ENCODE measurements at regions not wholly inside any gene's neighbourhood (a gene's known extent, or its start where the extent isn't known, plus 50 kb on each side); places are given as distances from the start of the nearest gene placed in this dataset.
"Not testable (repeated sequence)": the region's sequence is repeated elsewhere in the genome, so short reads cannot be mapped to it uniquely, and the experiment has no call there.

DNA sequence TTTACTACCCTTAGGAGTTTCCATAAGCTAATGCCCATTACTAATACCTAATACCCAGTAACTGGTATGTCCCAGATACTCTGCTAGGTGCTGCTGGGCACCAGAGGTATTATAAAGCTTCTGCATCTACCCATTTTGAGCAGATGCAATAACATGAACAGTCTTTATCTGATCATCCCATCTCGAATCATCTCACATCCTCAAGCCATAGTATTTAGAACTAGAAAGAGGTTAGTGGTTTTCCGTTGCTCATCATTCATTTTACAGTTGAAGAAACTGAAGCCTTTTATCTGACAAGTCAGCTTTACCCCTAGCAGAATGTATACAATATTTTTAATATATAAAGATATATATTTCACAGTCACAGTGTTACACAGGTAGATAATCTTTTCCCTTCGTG is 99.1 kb upstream of the TCF4 start:
- Histone ChIP-seq H3K9me3 (no peaks in the 10 kb centered on the region), H3K27me3 (no peaks in the 10 kb centered on the region), H3K27ac (no peak overlapping the region), H3K4me1 (no peaks in the 10 kb centered on the region), H3K4me3 (no peak overlapping the region), H3K36me3 (no peaks in the 10 kb centered on the region)
- no peak for ATAC-seq
- TF ChIP-seq POLR2A (IDR thresholded peaks at IDR 0.05), result no peak
- TF ChIP-seq, protein P1, sequence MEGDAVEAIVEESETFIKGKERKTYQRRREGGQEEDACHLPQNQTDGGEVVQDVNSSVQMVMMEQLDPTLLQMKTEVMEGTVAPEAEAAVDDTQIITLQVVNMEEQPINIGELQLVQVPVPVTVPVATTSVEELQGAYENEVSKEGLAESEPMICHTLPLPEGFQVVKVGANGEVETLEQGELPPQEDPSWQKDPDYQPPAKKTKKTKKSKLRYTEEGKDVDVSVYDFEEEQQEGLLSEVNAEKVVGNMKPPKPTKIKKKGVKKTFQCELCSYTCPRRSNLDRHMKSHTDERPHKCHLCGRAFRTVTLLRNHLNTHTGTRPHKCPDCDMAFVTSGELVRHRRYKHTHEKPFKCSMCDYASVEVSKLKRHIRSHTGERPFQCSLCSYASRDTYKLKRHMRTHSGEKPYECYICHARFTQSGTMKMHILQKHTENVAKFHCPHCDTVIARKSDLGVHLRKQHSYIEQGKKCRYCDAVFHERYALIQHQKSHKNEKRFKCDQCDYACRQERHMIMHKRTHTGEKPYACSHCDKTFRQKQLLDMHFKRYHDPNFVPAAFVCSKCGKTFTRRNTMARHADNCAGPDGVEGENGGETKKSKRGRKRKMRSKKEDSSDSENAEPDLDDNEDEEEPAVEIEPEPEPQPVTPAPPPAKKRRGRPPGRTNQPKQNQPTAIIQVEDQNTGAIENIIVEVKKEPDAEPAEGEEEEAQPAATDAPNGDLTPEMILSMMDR (IDR thresholded peaks at IDR 0.05 in 4 of 5, conservative IDR thresholded peaks at IDR 0.05 in 1 of 5), result no peak
- intact Hi-C loops (cut with DNase I; ENCODE audit: low total_unique reads), result no loop called here
- DNase-seq, result no peak
- in situ Hi-C loops (cut with MboI; ENCODE audit: low sequenced_read_pairs in 4 of 4), result no loop called here

DNA sequence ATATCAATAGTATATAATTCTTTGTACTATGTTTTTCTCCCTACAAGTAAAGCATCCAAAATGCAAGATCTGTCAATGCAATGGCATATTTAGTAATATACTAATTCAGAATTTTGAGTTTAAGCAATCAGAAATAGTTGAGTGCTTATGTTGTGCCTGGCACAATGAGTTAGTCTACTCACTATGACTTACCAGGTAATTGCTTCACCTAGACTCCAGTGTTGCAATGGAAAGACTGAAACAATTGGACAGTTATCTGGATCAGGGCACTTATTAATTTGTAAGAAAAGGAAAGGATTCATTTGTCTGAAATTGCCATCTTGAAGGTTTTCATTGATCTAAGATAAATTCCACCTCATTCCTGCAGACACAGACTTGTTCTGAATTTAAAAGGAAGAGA is 97.6 kb upstream of the TCF4 start:
- Histone ChIP-seq H3K27ac (no peak overlapping the region), H3K9me3 (no peaks in the 10 kb centered on the region), H3K27me3 (no peaks in the 10 kb centered on the region), H3K4me3 (no peak overlapping the region), H3K4me1 (no peaks in the 10 kb centered on the region), H3K36me3 (no peaks in the 10 kb centered on the region)
- intact Hi-C loops (cut with DNase I; ENCODE audit: low total_unique reads) (no loop called here), in situ Hi-C loops (cut with MboI; ENCODE audit: low sequenced_read_pairs in 4 of 4) (no loop called here)
- no peak for DNase-seq
- no peak for TF ChIP-seq POLR2A (IDR thresholded peaks at IDR 0.05)
- TF ChIP-seq, protein P1 (IDR thresholded peaks at IDR 0.05 in 4 of 5, conservative IDR thresholded peaks at IDR 0.05 in 1 of 5), result no peak
- no peak for ATAC-seq

DNA sequence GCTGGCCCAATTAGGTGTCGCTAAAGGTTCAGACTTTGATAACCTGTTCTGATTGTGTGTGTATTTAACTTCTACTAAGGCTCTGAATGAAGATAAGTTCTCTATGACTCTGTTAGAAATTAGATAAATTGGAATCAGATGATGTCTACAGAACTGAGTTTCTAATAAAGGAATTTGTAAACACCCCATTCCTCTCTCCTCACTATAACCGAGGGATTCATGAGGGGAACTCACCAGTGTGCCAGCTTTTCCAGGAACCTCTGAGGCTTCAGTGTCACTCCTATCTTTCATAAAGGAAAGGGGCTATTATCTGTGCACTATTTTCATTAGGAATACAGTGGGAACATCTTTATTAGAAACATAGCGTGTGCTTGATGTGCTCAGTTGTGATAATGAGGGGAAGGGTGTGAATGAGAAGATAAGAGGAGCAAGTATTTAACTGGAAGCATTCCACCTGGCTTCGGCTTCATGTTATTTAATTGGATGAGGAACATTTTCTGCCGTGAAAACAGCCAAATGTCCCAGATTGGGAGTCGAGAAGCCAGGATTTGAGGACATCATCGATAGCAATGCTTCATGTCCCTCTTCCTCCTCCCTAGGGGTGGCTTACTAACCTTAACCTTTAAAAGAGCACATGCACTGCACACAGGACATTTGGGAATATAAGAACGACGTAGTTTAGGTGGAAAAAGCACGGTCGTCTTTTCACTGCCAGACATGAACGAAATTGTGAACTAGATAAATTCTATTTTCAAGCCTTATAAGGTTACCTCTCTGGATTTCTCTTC is 84.8 kb upstream of the TCF4 start:
- DNase-seq, result no peak
- H3K4me3 ChIP-seq, result peak overlapping the region in 1 of 4 donors; percentile 3
- no peak overlapping the region for H3K27ac ChIP-seq
- no peaks in the 10 kb centered on the region for H3K27me3 ChIP-seq
- no peaks in the 10 kb centered on the region for H3K4me1 ChIP-seq
- intact Hi-C loops (cut with DNase I; ENCODE audit: low total_unique reads), result no loop called here
- in situ Hi-C loops (cut with MboI; ENCODE audit: low sequenced_read_pairs in 4 of 4), result no loop called here
- H3K9me3 ChIP-seq, result no peaks in the 10 kb centered on the region
- H3K36me3 ChIP-seq, result no peaks in the 10 kb centered on the region
- ATAC-seq, result peak in 1 of 2 donors; percentile 36
- TF ChIP-seq, protein P1 (IDR thresholded peaks at IDR 0.05 in 4 of 5, conservative IDR thresholded peaks at IDR 0.05 in 1 of 5), result no peak
- TF ChIP-seq POLR2A (IDR thresholded peaks at IDR 0.05), result no peak

DNA sequence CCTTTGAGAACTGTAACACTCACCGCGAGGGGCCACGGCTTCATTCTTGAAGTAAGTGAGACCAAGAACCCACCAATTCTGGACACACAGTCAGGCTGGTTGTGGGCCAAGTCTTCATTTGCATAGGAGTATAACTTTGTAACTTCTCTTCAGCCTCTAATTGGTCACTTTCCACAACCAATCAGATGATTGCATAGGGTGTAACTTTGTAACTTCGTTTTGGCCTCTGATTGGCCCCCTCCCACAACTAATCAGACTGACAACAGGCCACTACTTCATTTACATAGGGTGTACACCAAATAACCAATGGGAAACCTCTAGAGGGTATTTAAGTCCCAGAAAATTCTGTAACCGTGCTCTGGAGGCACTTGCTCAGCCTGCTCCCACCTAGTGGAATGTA is 77.5 kb upstream of the TCF4 start:
- no peaks in the 10 kb centered on the region for H3K36me3 ChIP-seq
- in situ Hi-C loops (cut with MboI; ENCODE audit: low sequenced_read_pairs in 4 of 4) (no loop called here), intact Hi-C loops (cut with DNase I; ENCODE audit: low total_unique reads) (no loop called here)
- no peaks in the 10 kb centered on the region for H3K27me3 ChIP-seq
- no peaks in the 10 kb centered on the region for H3K9me3 ChIP-seq
- no peak overlapping the region for H3K4me3 ChIP-seq
- ATAC-seq (no peak), DNase-seq (no peak)
- no peak overlapping the region for H3K27ac ChIP-seq
- TF ChIP-seq POLR2A (IDR thresholded peaks at IDR 0.05), result no peak
- TF ChIP-seq, protein P1 (IDR thresholded peaks at IDR 0.05 in 4 of 5, conservative IDR thresholded peaks at IDR 0.05 in 1 of 5), result no peak
- no peaks in the 10 kb centered on the region for H3K4me1 ChIP-seq

DNA sequence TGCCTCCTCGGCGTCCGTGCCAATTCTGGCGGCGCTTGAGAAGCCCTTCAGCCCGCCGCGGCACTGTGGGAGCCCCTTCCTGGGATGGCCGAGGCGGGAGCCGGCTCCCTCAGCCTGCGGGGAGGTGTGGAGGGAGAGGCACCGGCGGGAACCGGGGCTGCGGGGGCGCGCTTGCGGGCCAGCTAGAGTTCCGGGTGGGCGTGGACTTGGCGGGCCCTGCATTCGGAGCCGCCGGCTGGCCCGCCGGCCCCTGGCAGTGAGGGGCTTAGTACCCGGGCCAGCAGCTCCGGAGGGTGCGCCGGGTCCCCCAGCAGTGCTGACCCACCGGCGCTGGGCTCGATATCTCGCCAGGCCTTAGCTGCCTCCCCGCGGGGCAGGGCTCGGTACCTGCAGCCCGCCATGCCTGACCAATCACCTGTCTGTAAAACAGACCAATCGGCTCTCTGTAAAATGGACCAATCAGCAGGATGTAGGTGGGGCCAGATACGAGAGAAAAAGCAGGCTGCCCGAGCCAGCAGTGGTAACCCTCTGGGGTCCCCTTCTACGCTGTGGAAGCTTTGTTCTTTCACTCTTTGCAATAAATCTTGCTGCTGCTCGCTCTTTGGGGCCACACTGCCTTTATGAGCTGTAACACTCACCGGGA is 76.9 kb upstream of the TCF4 start:
- in situ Hi-C loops (cut with MboI; ENCODE audit: low sequenced_read_pairs in 4 of 4); H3K4me1 ChIP-seq; DNase-seq; H3K36me3 ChIP-seq; H3K27ac ChIP-seq; intact Hi-C loops (cut with DNase I; ENCODE audit: low total_unique reads); ATAC-seq; H3K27me3 ChIP-seq; H3K4me3 ChIP-seq; H3K9me3 ChIP-seq: not testable (repeated sequence)

Measured in gastrocnemius medialis (tissue), 4 donors.